CD8-positive, alpha-beta memory T cell (primary cell): ENCODE measurements at regions not wholly inside any gene's neighbourhood (a gene's known extent, or its start where the extent isn't known, plus 50 kb on each side); places are given as distances from the start of the nearest gene placed in this dataset.

ENCODE experiments used
- CTCF ChIA-PET: fragments of 350-600 bp; sonication (Branson Sonifier 250); formaldehyde crosslinking; loops from one replicate; lab custom pipeline; 2021; ENCODE audit warnings: antibody characterized with exemption; lab: Charles Lee
- POLR2A ChIA-PET: fragments of 350-600 bp; sonication (Branson Sonifier 250); formaldehyde crosslinking; loops from one replicate; lab custom pipeline; 2021; ENCODE audit warnings: antibody characterized with exemption; lab: Charles Lee
- DNase-seq, 5 donors: peaks; one replicate each; pipeline versions ENCODE4 v3.0.0 to v3.0.0-alpha.2; 2020 to 2022; ENCODE audit warnings: mixed read lengths in 1 of 5
- H3K27ac ChIP-seq: one replicate; pipeline ENCODE4 v1.7.0; 2013; ENCODE audit warnings: low read depth, mild to moderate bottlenecking, low read length, moderate library complexity
- H3K27me3 ChIP-seq: 2 replicates; pipeline ENCODE4 v1.7.0; 2013; ENCODE audit warnings: low read length, mild to moderate bottlenecking; ENCODE audit not compliant: insufficient read depth, poor library complexity, severe bottlenecking
- H3K36me3 ChIP-seq: 2 replicates; pipeline ENCODE4 v1.7.0; 2013; ENCODE audit warnings: mild to moderate bottlenecking, low read length, moderate library complexity; ENCODE audit not compliant: insufficient read depth
- H3K4me1 ChIP-seq: 2 replicates; pipeline ENCODE4 v1.7.0; 2013; ENCODE audit warnings: mild to moderate bottlenecking, low read length, moderate library complexity; ENCODE audit not compliant: insufficient read depth
- H3K4me3 ChIP-seq: 2 replicates; pipeline ENCODE4 v1.7.0; 2013; ENCODE audit warnings: mild to moderate bottlenecking, low read length
- H3K9me3 ChIP-seq: 2 replicates; pipeline ENCODE4 v1.7.0; 2013; ENCODE audit warnings: mild to moderate bottlenecking, low read length
- H3K27ac Mint-ChIP-seq, 8 donors: one replicate each; pipeline ENCODE4 v1.8.0; 2020 to 2021; ENCODE audit warnings: mixed read lengths in 8 of 8, mild to moderate bottlenecking in 6 of 8, inconsistent platforms in 3 of 8, moderate library complexity in 3 of 8
- H3K27me3 Mint-ChIP-seq, 2 donors: one replicate each; pipeline ENCODE4 v1.8.0; 2020 to 2021; ENCODE audit warnings: mixed read lengths in 2 of 2, mild to moderate bottlenecking in 1 of 2, moderate library complexity in 1 of 2
- H3K36me3 Mint-ChIP-seq, 3 donors: one replicate each; pipeline ENCODE4 v1.8.0; 2020 to 2021; ENCODE audit warnings: mixed read lengths in 3 of 3, inconsistent platforms in 1 of 3, mild to moderate bottlenecking in 1 of 3
- H3K4me1 Mint-ChIP-seq, 3 donors: one replicate each; pipeline ENCODE4 v1.8.0; 2020 to 2021; ENCODE audit warnings: mixed read lengths in 3 of 3, inconsistent platforms in 1 of 3, mild to moderate bottlenecking in 1 of 3
- H3K4me3 Mint-ChIP-seq, 7 donors: one replicate each; pipeline ENCODE4 v1.8.0; 2020 to 2021; ENCODE audit warnings: mixed read lengths in 7 of 7, mild to moderate bottlenecking in 6 of 7, moderate library complexity in 4 of 7, inconsistent platforms in 2 of 7
- H3K9me3 Mint-ChIP-seq, 5 donors: one replicate each; pipeline ENCODE4 v1.8.0; 2020 to 2022; ENCODE audit warnings: mixed read lengths in 5 of 5, mild to moderate bottlenecking in 3 of 5, moderate library complexity in 2 of 5, inconsistent platforms in 1 of 5

DNA sequence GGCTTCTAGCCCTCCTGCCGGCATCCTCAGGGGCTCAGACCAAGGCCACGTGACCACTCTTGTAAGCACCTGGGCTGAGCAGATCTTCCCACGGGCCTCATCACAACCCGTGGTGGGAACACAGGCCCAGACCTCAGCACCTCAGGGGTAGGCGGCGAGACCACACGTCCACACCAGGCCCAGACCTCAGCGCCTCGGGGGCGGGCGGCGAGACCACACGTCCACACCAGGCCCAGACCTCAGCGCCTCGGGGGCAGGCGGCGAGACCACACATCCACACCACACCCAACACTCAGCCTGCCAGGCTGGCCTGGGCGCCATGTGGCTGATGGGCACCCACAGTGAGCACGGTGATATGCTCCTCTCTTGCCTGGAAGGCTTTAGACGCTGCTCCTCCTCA lies 334.4 kb upstream of the SALL3 start:
- Mint-ChIP-seq H3K27ac (peak overlapping the region in 1 of 8 donors; percentile 38), H3K9me3 (peaks cover 0 to 4% (median 0%) of the 10 kb centered on the region in 5 donors), H3K36me3 (no peaks in the 10 kb centered on the region), H3K27me3 (peaks cover 0 to 5% of the 10 kb centered on the region in 2 donors), H3K4me1 (peaks cover 14 to 44% (median 16%) of the 10 kb centered on the region in 3 donors), H3K4me3 (no peak overlapping the region)
- no peak for DNase-seq
- Histone ChIP-seq H3K4me1 (peaks cover 15% of the 10 kb centered on the region), H3K36me3 (no peaks in the 10 kb centered on the region), H3K9me3 (no peaks in the 10 kb centered on the region), H3K4me3 (no peak overlapping the region), H3K27ac (no peak overlapping the region), H3K27me3 (no peaks in the 10 kb centered on the region)
- CTCF ChIA-PET: no interaction called here
- POLR2A ChIA-PET: no interaction called here

DNA sequence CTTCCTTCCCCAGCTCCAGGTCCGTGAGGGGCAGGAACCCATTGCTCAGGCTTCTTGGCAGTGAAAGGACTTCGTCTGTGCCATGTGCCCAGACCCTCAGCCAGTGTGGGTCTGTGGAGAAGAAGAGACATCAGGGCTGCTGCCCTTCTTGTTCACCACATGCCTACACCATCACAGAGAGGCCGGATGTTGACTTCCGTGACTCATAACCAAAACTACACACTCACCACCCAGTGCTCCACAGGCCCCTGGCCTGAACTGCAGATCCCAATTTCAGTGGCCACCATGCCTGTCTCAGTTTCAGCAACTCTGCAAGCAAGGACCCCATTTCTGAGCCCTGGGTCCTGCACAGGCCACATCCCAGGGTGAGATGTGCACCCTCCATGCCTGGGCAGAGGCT lies 332.6 kb upstream of the SALL3 start:
- DNase-seq: no peak
- peaks cover 12% of the 10 kb centered on the region for H3K4me1 ChIP-seq
- ChIA-PET CTCF (no interaction called here), POLR2A (no interaction called here)
- H3K27me3 Mint-ChIP-seq: peaks cover 0 to 5% of the 10 kb centered on the region in 2 donors
- H3K9me3 Mint-ChIP-seq: peaks cover 0 to 7% (median 3%) of the 10 kb centered on the region in 5 donors
- H3K36me3 ChIP-seq: no peaks in the 10 kb centered on the region
- H3K9me3 ChIP-seq: no peaks in the 10 kb centered on the region
- peaks cover 10 to 28% (median 13%) of the 10 kb centered on the region in 3 donors for H3K4me1 Mint-ChIP-seq
- no peaks in the 10 kb centered on the region for H3K27me3 ChIP-seq
- peak overlapping the region in 1 of 7 donors; percentile 61 for H3K4me3 Mint-ChIP-seq
- H3K27ac Mint-ChIP-seq: peak overlapping the region in 1 of 8 donors; percentile 52
- H3K36me3 Mint-ChIP-seq: no peaks in the 10 kb centered on the region
- H3K4me3 ChIP-seq: no peak overlapping the region
- H3K27ac ChIP-seq: no peak overlapping the region

DNA sequence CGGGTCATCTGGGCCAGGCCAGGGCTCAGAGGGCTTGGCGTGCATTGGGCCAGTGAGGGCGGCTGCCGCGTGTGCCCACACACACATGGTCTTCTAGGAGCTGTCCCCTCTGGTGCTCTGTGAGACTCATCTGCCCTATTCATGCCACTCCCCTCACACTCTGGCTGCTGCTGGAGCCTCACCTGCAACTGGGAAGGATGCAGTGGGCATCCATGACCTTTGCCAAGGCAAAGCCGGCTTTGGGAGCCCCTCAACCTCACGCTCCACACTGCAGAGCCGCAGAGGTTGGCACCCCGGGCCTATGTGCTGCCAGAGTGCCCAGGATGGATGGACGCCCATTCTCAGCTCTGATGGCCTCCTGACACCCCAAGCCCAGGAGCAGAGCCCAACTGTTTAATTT lies 330.2 kb upstream of the SALL3 start:
- no peaks in the 10 kb centered on the region for H3K27me3 ChIP-seq
- no peak overlapping the region for H3K4me3 ChIP-seq
- Mint-ChIP-seq H3K27me3 (peaks cover 0 to 3% of the 10 kb centered on the region in 2 donors), H3K4me1 (peaks cover 0 to 11% (median 4%) of the 10 kb centered on the region in 3 donors), H3K4me3 (no peak overlapping the region), H3K27ac (no peak overlapping the region), H3K36me3 (no peaks in the 10 kb centered on the region), H3K9me3 (peaks cover 0 to 12% (median 7%) of the 10 kb centered on the region in 5 donors)
- no peak for DNase-seq
- H3K9me3 ChIP-seq: no peaks in the 10 kb centered on the region
- ChIA-PET CTCF (no interaction called here), POLR2A (no interaction called here)
- H3K27ac ChIP-seq: no peak overlapping the region
- no peaks in the 10 kb centered on the region for H3K36me3 ChIP-seq
- H3K4me1 ChIP-seq: no peaks in the 10 kb centered on the region

DNA sequence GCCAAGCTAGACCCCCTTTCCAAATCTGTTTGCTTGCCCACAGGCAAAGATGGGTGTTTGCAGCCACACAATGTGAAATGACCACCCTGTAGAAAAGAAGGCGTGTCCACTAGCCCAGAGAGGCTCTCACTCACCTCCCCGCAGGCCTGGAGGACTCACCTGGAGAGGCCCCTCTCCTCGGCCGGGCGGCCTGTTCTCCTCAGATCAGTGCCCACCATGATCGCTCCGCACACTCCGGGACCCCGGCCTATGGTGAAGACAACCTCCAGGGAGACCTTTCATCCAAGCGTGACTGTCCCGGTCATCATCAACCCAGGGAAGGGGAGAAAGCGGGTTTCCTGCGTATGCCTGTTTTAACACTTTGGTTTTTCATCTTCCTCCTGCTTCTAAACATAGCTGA lies 328.7 kb upstream of the SALL3 start:
- no peak overlapping the region for H3K27ac Mint-ChIP-seq
- ChIA-PET POLR2A (no interaction called here), CTCF (no interaction called here)
- Histone ChIP-seq H3K4me1 (no peaks in the 10 kb centered on the region), H3K4me3 (no peak overlapping the region), H3K36me3 (no peaks in the 10 kb centered on the region), H3K27me3 (no peaks in the 10 kb centered on the region), H3K9me3 (no peaks in the 10 kb centered on the region), H3K27ac (no peak overlapping the region)
- H3K4me1 Mint-ChIP-seq: peaks cover 0 to 11% (median 4%) of the 10 kb centered on the region in 3 donors
- peaks cover 0 to 14% (median 9%) of the 10 kb centered on the region in 5 donors for H3K9me3 Mint-ChIP-seq
- H3K27me3 Mint-ChIP-seq: peaks cover 0 to 3% of the 10 kb centered on the region in 2 donors
- H3K4me3 Mint-ChIP-seq: no peak overlapping the region
- H3K36me3 Mint-ChIP-seq: no peaks in the 10 kb centered on the region
- no peak for DNase-seq

DNA sequence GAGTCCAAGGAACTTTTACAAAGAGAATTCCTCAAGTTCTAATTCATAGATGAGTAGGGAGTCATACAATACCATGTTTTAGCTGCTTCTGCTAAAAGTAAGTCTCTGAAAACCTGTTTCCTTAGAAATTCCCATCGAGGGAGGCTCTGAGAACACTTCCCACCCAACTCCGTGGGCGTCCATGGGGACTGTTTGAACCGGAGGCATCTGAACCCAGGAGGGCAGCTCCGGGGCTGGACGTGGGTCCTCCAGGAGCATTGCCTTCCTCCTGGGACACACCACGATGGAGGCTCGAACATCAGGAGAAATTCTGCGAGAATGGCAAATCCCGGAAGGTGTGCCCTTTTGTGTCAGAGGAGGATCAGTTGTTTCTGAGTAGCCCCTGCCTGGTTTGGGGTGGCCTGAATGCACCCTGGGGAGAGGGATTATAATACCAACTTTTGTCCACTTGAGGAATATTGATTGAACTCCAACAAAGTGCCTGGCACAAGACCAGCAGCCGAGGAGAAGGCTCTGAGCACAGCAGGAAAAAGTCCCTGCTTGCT lies 327.5 kb upstream of the SALL3 start:
- Histone ChIP-seq H3K4me1 (no peaks in the 10 kb centered on the region), H3K4me3 (no peak overlapping the region), H3K9me3 (no peaks in the 10 kb centered on the region), H3K27ac (no peak overlapping the region), H3K36me3 (no peaks in the 10 kb centered on the region), H3K27me3 (no peaks in the 10 kb centered on the region)
- H3K4me1 Mint-ChIP-seq: peaks cover 0 to 6% (median 0%) of the 10 kb centered on the region in 3 donors
- peaks cover 0 to 16% (median 9%) of the 10 kb centered on the region in 5 donors for H3K9me3 Mint-ChIP-seq
- H3K27ac Mint-ChIP-seq: peak overlapping the region in 1 of 8 donors; percentile 72
- no peaks in the 10 kb centered on the region for H3K36me3 Mint-ChIP-seq
- H3K4me3 Mint-ChIP-seq: no peak overlapping the region
- ChIA-PET CTCF (no interaction called here), POLR2A (no interaction called here)
- H3K27me3 Mint-ChIP-seq: peaks cover 0 to 3% of the 10 kb centered on the region in 2 donors
- DNase-seq: no peak

DNA sequence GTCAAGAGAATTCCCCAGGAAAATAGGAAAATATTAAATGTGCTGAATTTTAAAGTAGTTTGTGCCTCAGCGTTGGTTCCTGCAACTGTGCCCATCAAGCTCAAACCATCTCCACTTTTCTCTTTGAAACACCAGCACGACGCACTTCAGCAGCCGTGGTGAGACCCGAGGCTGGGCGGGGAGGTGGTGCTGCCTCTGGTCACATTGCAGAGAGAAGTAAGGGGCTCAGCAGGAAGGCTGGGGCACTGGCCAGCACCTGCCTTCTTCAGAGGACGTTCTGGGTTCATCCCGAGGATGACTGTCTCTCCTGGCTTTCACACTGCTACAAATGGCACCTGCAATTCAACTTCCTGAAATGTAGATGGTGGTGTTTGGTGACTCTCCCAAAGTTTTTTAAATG lies 323.7 kb upstream of the SALL3 start:
- peaks cover 3 to 11% of the 10 kb centered on the region in 2 donors for H3K27me3 Mint-ChIP-seq
- no peaks in the 10 kb centered on the region for H3K9me3 ChIP-seq

DNA sequence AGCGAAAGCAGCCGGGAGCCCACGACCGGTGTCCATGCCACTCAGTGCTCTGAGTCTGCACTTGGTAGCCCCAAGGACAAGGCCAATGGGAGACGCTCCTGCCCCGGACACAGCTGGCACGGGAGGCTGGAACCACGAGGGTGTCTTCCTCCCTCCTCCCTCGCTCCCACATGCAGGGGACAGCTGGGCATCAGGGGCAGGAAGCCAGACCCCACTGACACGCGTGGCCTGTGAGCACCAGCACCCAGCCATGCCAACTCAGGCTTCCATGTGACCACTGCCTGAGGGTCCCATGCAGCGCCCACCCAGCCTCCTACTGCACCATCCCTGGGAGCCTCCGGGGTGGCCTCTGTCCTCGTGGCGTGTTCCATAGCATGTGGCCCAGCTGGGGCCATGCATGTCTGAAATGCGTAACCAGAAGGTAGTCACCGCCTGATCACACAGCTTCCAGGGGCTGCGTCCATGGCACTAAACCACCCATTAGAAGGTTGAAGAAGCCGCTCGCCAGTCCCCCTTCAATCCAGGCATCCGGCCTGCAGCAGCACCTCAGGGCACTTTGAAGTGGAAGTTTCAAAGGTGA lies 323.2 kb upstream of the SALL3 start:
- Histone ChIP-seq H3K9me3 (no peaks in the 10 kb centered on the region), H3K4me3 (no peak overlapping the region), H3K27ac (no peak overlapping the region), H3K36me3 (no peaks in the 10 kb centered on the region), H3K27me3 (no peaks in the 10 kb centered on the region), H3K4me1 (no peaks in the 10 kb centered on the region)
- DNase-seq: no peak
- Mint-ChIP-seq H3K27me3 (peaks cover 3 to 14% of the 10 kb centered on the region in 2 donors), H3K36me3 (no peaks in the 10 kb centered on the region), H3K4me3 (no peak overlapping the region), H3K27ac (no peak overlapping the region), H3K9me3 (peaks cover 0 to 12% (median 9%) of the 10 kb centered on the region in 5 donors), H3K4me1 (no peaks in the 10 kb centered on the region)
- ChIA-PET POLR2A (no interaction called here), CTCF (no interaction called here)

More for the DNA sequence above, 323.7 kb upstream of the SALL3 start:
- Histone ChIP-seq H3K36me3 (no peaks in the 10 kb centered on the region), H3K27ac (no peak overlapping the region), H3K4me1 (no peaks in the 10 kb centered on the region), H3K27me3 (no peaks in the 10 kb centered on the region), H3K4me3 (no peak overlapping the region)
- peaks cover 0 to 12% (median 9%) of the 10 kb centered on the region in 5 donors for H3K9me3 Mint-ChIP-seq
- no peaks in the 10 kb centered on the region for H3K36me3 Mint-ChIP-seq
- no peaks in the 10 kb centered on the region for H3K4me1 Mint-ChIP-seq
- POLR2A ChIA-PET: no interaction called here
- CTCF ChIA-PET: no interaction called here
- no peak overlapping the region for H3K4me3 Mint-ChIP-seq
- no peak overlapping the region for H3K27ac Mint-ChIP-seq
- no peak for DNase-seq

DNA sequence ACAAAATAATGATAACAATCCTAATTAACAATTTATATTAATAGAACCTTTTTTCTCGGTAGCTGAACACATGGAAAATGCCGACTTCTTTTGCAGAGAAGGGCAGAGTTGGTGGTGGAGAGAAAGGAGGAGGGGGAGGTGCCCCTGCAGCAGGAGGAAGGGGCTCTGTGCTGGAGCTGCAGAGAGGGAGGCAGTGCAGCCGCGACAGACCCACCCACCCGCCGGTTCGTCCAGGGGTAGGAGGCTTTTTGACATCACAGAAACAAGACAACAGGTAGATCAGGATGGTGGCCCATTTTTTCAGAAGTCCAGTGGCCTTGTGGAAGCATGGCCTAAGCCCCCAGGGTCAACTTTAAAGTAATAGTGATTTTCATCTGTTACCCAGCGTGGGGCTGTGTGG lies 321.1 kb upstream of the SALL3 start:
- Mint-ChIP-seq H3K4me1 (no peaks in the 10 kb centered on the region), H3K4me3 (no peak overlapping the region), H3K27me3 (peaks cover 4 to 14% of the 10 kb centered on the region in 2 donors), H3K9me3 (peaks cover 0 to 7% (median 3%) of the 10 kb centered on the region in 5 donors), H3K36me3 (no peaks in the 10 kb centered on the region), H3K27ac (no peak overlapping the region)
- no peak for DNase-seq
- H3K9me3 ChIP-seq: no peaks in the 10 kb centered on the region
- no peaks in the 10 kb centered on the region for H3K27me3 ChIP-seq
- ChIA-PET POLR2A (no interaction called here), CTCF (no interaction called here)
- no peaks in the 10 kb centered on the region for H3K4me1 ChIP-seq
- no peak overlapping the region for H3K4me3 ChIP-seq
- no peak overlapping the region for H3K27ac ChIP-seq
- H3K36me3 ChIP-seq: no peaks in the 10 kb centered on the region
